Fibroblast of lung (primary cell): ENCODE measurements at regions not wholly inside any gene's neighbourhood (a gene's known extent, or its start where the extent isn't known, plus 50 kb on each side); places are given as distances from the start of the nearest gene placed in this dataset.
A peak's percentile ranks its signal among the peaks of the same experiment; 100 is the strongest.

Experiments used
- DNase-seq, 2 donors: peaks; one replicate each; pipeline versions ENCODE4 v3.0.0 to v3.0.0-alpha.2; 2010; ENCODE audit warnings: low read depth in 2 of 2
- H2AFZ ChIP-seq: 2 replicates; pipeline ENCODE4 v1.5.1; 2012; ENCODE audit warnings: low read length, control low read depth, inconsistent platforms
- H3K27ac ChIP-seq: 2 replicates; pipeline ENCODE4 v1.5.1; 2011; ENCODE audit warnings: low read length, control low read depth; ENCODE audit not compliant: insufficient read depth
- H3K27me3 ChIP-seq: 2 replicates; pipeline ENCODE4 v1.5.1; 2011; ENCODE audit warnings: mild to moderate bottlenecking, low read length; ENCODE audit not compliant: control insufficient read depth, insufficient read depth
- H3K36me3 ChIP-seq: 2 replicates; pipeline ENCODE4 v1.5.1; 2011; ENCODE audit warnings: low read length; ENCODE audit not compliant: control insufficient read depth, insufficient read depth
- H3K4me1 ChIP-seq: 2 replicates; pipeline ENCODE4 v1.5.1; 2011; ENCODE audit warnings: low read length; ENCODE audit not compliant: control insufficient read depth, insufficient read depth; ENCODE audit errors: extremely low read depth
- H3K4me2 ChIP-seq: 2 replicates; pipeline ENCODE4 v1.5.1; 2011; ENCODE audit warnings: low read length, control low read depth; ENCODE audit not compliant: insufficient read depth; ENCODE audit errors: extremely low read depth
- H3K4me3 ChIP-seq, 4 experiments: fragments of 200-600 bp in 1 of 4; sonication (generic) in 1 of 4; replicated peaks in 1 of 4; 2 replicates each; pipeline ENCODE4 v1.5.1; 2011 to 2016; ENCODE audit warnings: low read length in 4 of 4, low read depth in 3 of 4, mild to moderate bottlenecking in 3 of 4, control low read depth in 2 of 4, inconsistent platforms in 1 of 4, mixed read lengths in 1 of 4; ENCODE audit not compliant: insufficient read depth in 1 of 4; ENCODE audit errors: control extremely low read depth in 1 of 4
- H3K79me2 ChIP-seq: 2 replicates; pipeline ENCODE4 v1.5.1; 2012; ENCODE audit warnings: mild to moderate bottlenecking, low read length, inconsistent platforms; ENCODE audit not compliant: control insufficient read depth, insufficient read depth
- H3K9ac ChIP-seq: 2 replicates; pipeline ENCODE4 v1.5.1; 2011; ENCODE audit warnings: mild to moderate bottlenecking, low read length, control low read depth; ENCODE audit not compliant: insufficient read depth
- H3K9me3 ChIP-seq: 2 replicates; pipeline ENCODE4 v1.5.1; 2012; ENCODE audit warnings: low read depth, low read length; ENCODE audit not compliant: control insufficient read depth, insufficient read depth
- H4K20me1 ChIP-seq: 2 replicates; pipeline ENCODE4 v1.5.1; 2011; ENCODE audit warnings: low read length; ENCODE audit not compliant: control insufficient read depth, insufficient read depth; ENCODE audit errors: extremely low read depth
- CTCF ChIP-seq, 2 donors: IDR thresholded peaks in 1 of 2; conservative IDR thresholded peaks in 1 of 2; 1 replicate in 1 of 2; 2 replicates in 1 of 2; pipeline ENCODE4 v1.5.1; 2011 to 2012; ENCODE audit warnings: low read length in 2 of 2, control low read depth in 1 of 2, inconsistent platforms in 1 of 2, low read depth in 1 of 2, mild to moderate bottlenecking in 1 of 2
- EZH2 ChIP-seq: IDR thresholded peaks from 2 replicates; pipeline ENCODE4 v1.5.1; 2012; ENCODE audit warnings: low read length, control low read depth, mild to moderate bottlenecking; ENCODE audit errors: missing control alignments

GRCh38 chr1:68633141-68633919 is 136.4 kb upstream of the DEPDC1 start:
- Histone ChIP-seq H4K20me1 (no peaks in the 10 kb centered on the region), H3K27ac (no peak overlapping the region), H2AFZ (no peak overlapping the region), H3K9me3 (no peaks in the 10 kb centered on the region), H3K4me1 (no peaks in the 10 kb centered on the region), H3K36me3 (no peaks in the 10 kb centered on the region), H3K4me3 (no peak overlapping the region), H3K9ac (no peak overlapping the region), H3K27me3 (no peaks in the 10 kb centered on the region), H3K79me2 (no peaks in the 10 kb centered on the region), H3K4me2 (no peak overlapping the region)
- TF ChIP-seq CTCF (conservative IDR thresholded peaks at IDR 0.05 in 1 of 2, IDR thresholded peaks at IDR 0.05 in 1 of 2; ENCODE audit: low read depth in 1 of 2, low read length in 2 of 2) = no peak
- no peak for TF ChIP-seq EZH2
- peak in 1 of 2 donors; percentile 26 for DNase-seq

- no peaks in the 10 kb centered on the region for H3K27me3 ChIP-seq
- H3K4me1 ChIP-seq = no peaks in the 10 kb centered on the region
- H3K4me2 ChIP-seq = no peak overlapping the region
- H2AFZ ChIP-seq = no peak overlapping the region
- no peaks in the 10 kb centered on the region for H3K36me3 ChIP-seq
- no peaks in the 10 kb centered on the region for H4K20me1 ChIP-seq
- no peak overlapping the region for H3K4me3 ChIP-seq
- no peaks in the 10 kb centered on the region for H3K9me3 ChIP-seq
- TF ChIP-seq EZH2 (no peak), CTCF (conservative IDR thresholded peaks at IDR 0.05 in 1 of 2, IDR thresholded peaks at IDR 0.05 in 1 of 2; ENCODE audit: low read depth in 1 of 2, low read length in 2 of 2) (no peak)
- no peak for DNase-seq
- H3K27ac ChIP-seq = no peak overlapping the region
- H3K79me2 ChIP-seq = no peaks in the 10 kb centered on the region
- H3K9ac ChIP-seq = no peak overlapping the region
Measured at GRCh38 chr1:68644504-68644903, 147.6 kb upstream of the DEPDC1 start.

- no peak for DNase-seq
- no peaks in the 10 kb centered on the region for H3K27me3 ChIP-seq
- H3K9me3 ChIP-seq = no peaks in the 10 kb centered on the region
- H3K4me2 ChIP-seq = no peak overlapping the region
- H3K27ac ChIP-seq = no peak overlapping the region
- no peaks in the 10 kb centered on the region for H4K20me1 ChIP-seq
- no peaks in the 10 kb centered on the region for H3K4me1 ChIP-seq
- no peaks in the 10 kb centered on the region for H3K79me2 ChIP-seq
- TF ChIP-seq CTCF (conservative IDR thresholded peaks at IDR 0.05 in 1 of 2, IDR thresholded peaks at IDR 0.05 in 1 of 2; ENCODE audit: low read depth in 1 of 2, low read length in 2 of 2) (no peak), EZH2 (no peak)
- no peaks in the 10 kb centered on the region for H3K36me3 ChIP-seq
- no peak overlapping the region for H2AFZ ChIP-seq
- no peak overlapping the region for H3K4me3 ChIP-seq
- no peak overlapping the region for H3K9ac ChIP-seq
Measured at GRCh38 chr1:68651115-68651514, 154.2 kb upstream of the DEPDC1 start.
